H9 (cell line): ENCODE measurements at regions not wholly inside any gene's neighbourhood (a gene's known extent, or its start where the extent isn't known, plus 50 kb on each side); places are given as distances from the start of the nearest gene placed in this dataset.

Source experiments
- DNase-seq: peaks from one replicate; pipeline ENCODE4 v3.0.0-alpha.2; 2017
- H2AFZ ChIP-seq: one replicate; pipeline ENCODE4 v1.6.1; 2013; ENCODE audit warnings: mild to moderate bottlenecking, low read length, control low read depth, moderate library complexity
- H2AK5ac ChIP-seq: 2 replicates; pipeline ENCODE4 v1.6.1; 2013; ENCODE audit warnings: low read length, control low read depth, mixed read lengths; ENCODE audit not compliant: insufficient read length
- H2BK120ac ChIP-seq: one replicate; pipeline ENCODE4 v1.6.1; 2013; ENCODE audit warnings: low read depth, mild to moderate bottlenecking, low read length, control low read depth, inconsistent platforms; ENCODE audit not compliant: poor library complexity, severe bottlenecking
- H2BK12ac ChIP-seq: 2 replicates; pipeline ENCODE4 v1.6.1; 2013; ENCODE audit warnings: low read length, control low read depth, mixed read lengths, low read depth; ENCODE audit not compliant: insufficient read length
- H2BK15ac ChIP-seq: 2 replicates; pipeline ENCODE4 v1.6.1; 2013; ENCODE audit warnings: low read depth, low read length, control low read depth
- H2BK20ac ChIP-seq: one replicate; pipeline ENCODE4 v1.6.1; 2013; ENCODE audit warnings: low read depth, mild to moderate bottlenecking, low read length, control low read depth, inconsistent platforms; ENCODE audit not compliant: poor library complexity, severe bottlenecking
- H2BK5ac ChIP-seq: 2 replicates; pipeline ENCODE4 v1.6.1; 2013; ENCODE audit warnings: low read length, control low read depth, mixed read lengths; ENCODE audit not compliant: insufficient read length
- H3K14ac ChIP-seq: 2 replicates; pipeline ENCODE4 v1.6.1; 2013; ENCODE audit warnings: low read length, control low read depth; ENCODE audit not compliant: insufficient read depth
- H3K18ac ChIP-seq: 2 replicates; pipeline ENCODE4 v1.6.1; 2013; ENCODE audit warnings: low read depth, mild to moderate bottlenecking, mixed read lengths, low read length, control low read depth; ENCODE audit not compliant: insufficient read length
- H3K23ac ChIP-seq: 2 replicates; pipeline ENCODE4 v1.6.1; 2013; ENCODE audit warnings: low read length, control low read depth, mixed read lengths, low read depth; ENCODE audit not compliant: insufficient read length
- H3K23me2 ChIP-seq: 2 replicates; pipeline ENCODE4 v1.6.1; 2013; ENCODE audit warnings: low read depth, mild to moderate bottlenecking, mixed read lengths, low read length, control low read depth; ENCODE audit not compliant: insufficient read length, poor library complexity, severe bottlenecking
- H3K27ac ChIP-seq: 2 replicates; pipeline ENCODE4 v1.5.1; 2013; ENCODE audit warnings: low read length, control low read depth, mixed read lengths, low read depth; ENCODE audit not compliant: insufficient read length
- H3K27me3 ChIP-seq: 2 replicates; pipeline ENCODE4 v1.6.1; 2013; ENCODE audit warnings: low read length, control low read depth, inconsistent platforms; ENCODE audit not compliant: insufficient read depth
- H3K4ac ChIP-seq: 2 replicates; pipeline ENCODE4 v1.6.1; 2013; ENCODE audit warnings: low read depth, mild to moderate bottlenecking, control low read depth, inconsistent platforms, low read length, moderate library complexity
- H3K4me1 ChIP-seq: 2 replicates; pipeline ENCODE4 v1.6.1; 2013; ENCODE audit warnings: low read length, control low read depth, inconsistent platforms; ENCODE audit not compliant: insufficient read depth
- H3K4me2 ChIP-seq: 2 replicates; pipeline ENCODE4 v1.6.1; 2013; ENCODE audit warnings: low read length, control low read depth, mixed read lengths; ENCODE audit not compliant: insufficient read length, insufficient read depth
- H3K56ac ChIP-seq: 2 replicates; pipeline ENCODE4 v1.6.1; 2013; ENCODE audit warnings: low read depth, mild to moderate bottlenecking, mixed read lengths, low read length, control low read depth; ENCODE audit not compliant: insufficient read length
- H3K79me1 ChIP-seq: 2 replicates; pipeline ENCODE4 v1.6.1; 2013; ENCODE audit warnings: low read depth, mild to moderate bottlenecking, moderate library complexity, low read length, control low read depth, inconsistent platforms; ENCODE audit not compliant: insufficient read depth, poor library complexity, severe bottlenecking
- H3K79me2 ChIP-seq: 2 replicates; pipeline ENCODE4 v1.6.1; 2013; ENCODE audit warnings: low read length, control low read depth, inconsistent platforms; ENCODE audit not compliant: insufficient read depth
- H3K9ac ChIP-seq: 2 replicates; pipeline ENCODE4 v1.6.1; 2013; ENCODE audit warnings: low read length, control low read depth, mixed read lengths; ENCODE audit not compliant: insufficient read length; ENCODE audit errors: extremely low read depth
- H3K9me3 ChIP-seq: one replicate; pipeline ENCODE4 v1.6.1; 2013; ENCODE audit warnings: low read depth, low read length, inconsistent platforms; ENCODE audit not compliant: control insufficient read depth
- H3T11ph ChIP-seq: one replicate; pipeline ENCODE4 v1.6.1; 2013; ENCODE audit warnings: mild to moderate bottlenecking, low read length, control low read depth, inconsistent platforms
- H4K20me1 ChIP-seq: one replicate; pipeline ENCODE4 v1.6.1; 2013; ENCODE audit not compliant: control insufficient read depth, insufficient read length, insufficient read depth
- H4K5ac ChIP-seq: 2 replicates; pipeline ENCODE4 v1.6.1; 2013; ENCODE audit warnings: low read depth, mild to moderate bottlenecking, mixed read lengths, low read length, control low read depth; ENCODE audit not compliant: insufficient read length
- H4K8ac ChIP-seq: replicated peaks from 2 replicates; pipeline ENCODE4 v1.6.1; 2013; ENCODE audit warnings: low read length, control low read depth, mixed read lengths, low read depth; ENCODE audit not compliant: insufficient read length
- H4K91ac ChIP-seq: 2 replicates; pipeline ENCODE4 v1.6.1; 2013; ENCODE audit warnings: low read depth, mild to moderate bottlenecking, moderate library complexity, mixed read lengths, low read length, control low read depth; ENCODE audit not compliant: insufficient read length
- H3K27ac Mint-ChIP-seq, 3 experiments: 2 replicates in 2 of 3; 3 replicates in 1 of 3; pipeline ENCODE4 v1.8.0; 2020 to 2021; ENCODE audit warnings: mixed read lengths in 3 of 3, mild to moderate bottlenecking in 1 of 3, moderate library complexity in 1 of 3
- H3K27me3 Mint-ChIP-seq: 2 replicates; pipeline ENCODE4 v1.8.0; 2021; ENCODE audit warnings: low read depth, mild to moderate bottlenecking, moderate library complexity, mixed read lengths
- H3K36me3 Mint-ChIP-seq, 3 experiments: 2 replicates in 2 of 3; 3 replicates in 1 of 3; pipeline ENCODE4 v1.8.0; 2020 to 2021; ENCODE audit warnings: low read depth in 3 of 3, mixed read lengths in 3 of 3; ENCODE audit not compliant: insufficient read depth in 1 of 3
- H3K4me1 Mint-ChIP-seq, 2 experiments: 2 replicates each; pipeline ENCODE4 v1.8.0; 2020; ENCODE audit warnings: mixed read lengths in 2 of 2
- H3K4me3 Mint-ChIP-seq, 2 experiments: 2 replicates in 1 of 2; 3 replicates in 1 of 2; pipeline ENCODE4 v1.8.0; 2020 to 2021; ENCODE audit warnings: mild to moderate bottlenecking in 2 of 2, mixed read lengths in 2 of 2, moderate library complexity in 1 of 2
- H3K9me3 Mint-ChIP-seq, 2 experiments: 2 replicates in 1 of 2; 3 replicates in 1 of 2; pipeline ENCODE4 v1.8.0; 2020; ENCODE audit warnings: mild to moderate bottlenecking in 2 of 2, mixed read lengths in 2 of 2, moderate library complexity in 1 of 2
- WGBS: extraction: QIAGEN DNeasy Blood & Tissue Kit; methylation state at CpG from one replicate; pipeline ENCODE4 v1.1.7; 2013; ENCODE audit warnings: missing lambda C conversion rate, low lambda C conversion rate, mixed read lengths; ENCODE audit not compliant: insufficient read length; ENCODE audit errors: extremely low coverage; 5-methylcytosine and 5-hydroxymethylcytosine counted together
- TF ChIP-seq, protein P1 (sequence below): fragments of 200-600 bp; sonication (generic); conservative IDR thresholded peaks from 3 replicates; pipeline ENCODE4 v1.8.0; 2021; ENCODE audit warnings: antibody characterized with exemption, mild to moderate bottlenecking

DNA sequence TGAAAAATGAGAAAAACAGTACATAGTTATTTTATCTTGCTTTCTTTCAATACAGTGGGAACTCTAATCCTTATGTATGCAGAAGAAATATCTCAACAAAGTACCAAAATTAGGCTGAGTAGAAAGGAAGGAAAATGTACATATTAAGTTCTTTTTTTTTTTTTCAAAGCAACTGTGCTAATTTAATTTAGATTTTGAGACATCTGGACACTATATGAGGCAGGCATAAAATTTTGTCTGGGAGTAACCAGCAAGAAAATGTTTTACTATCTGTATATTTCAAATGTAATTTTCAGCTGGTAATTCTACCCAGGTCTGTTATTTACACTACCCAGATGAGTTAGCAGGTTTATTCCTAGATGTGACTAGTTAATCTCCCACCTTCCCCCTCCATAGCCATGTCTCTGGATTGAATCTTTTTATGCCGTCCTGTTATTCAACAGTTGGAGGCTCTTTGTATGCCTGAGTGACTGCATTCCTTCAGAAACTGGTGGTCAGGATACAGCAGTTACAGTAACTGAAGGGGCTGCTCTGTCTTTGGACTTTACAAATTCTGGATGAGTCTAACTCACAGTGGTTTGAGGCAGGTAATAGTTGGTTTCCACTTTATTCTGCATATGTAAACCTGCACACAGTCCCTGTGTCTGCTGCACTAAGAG lies 633.6 kb downstream of the PCDH18 start:
- Histone ChIP-seq H3K9me3 (no peaks in the 10 kb centered on the region), H3K18ac (no peak overlapping the region), H2BK20ac (no peak overlapping the region), H2BK5ac (no peak overlapping the region), H3K79me2 (no peaks in the 10 kb centered on the region), H2AFZ (no peak overlapping the region), H3K56ac (no peak overlapping the region), H2BK15ac (no peak overlapping the region), H2BK120ac (no peak overlapping the region), H4K5ac (no peak overlapping the region), H3K27ac (no peak overlapping the region), H4K20me1 (no peaks in the 10 kb centered on the region), H3K4me2 (no peak overlapping the region), H3K27me3 (no peaks in the 10 kb centered on the region), H4K91ac (no peak overlapping the region), H3K4me1 (no peaks in the 10 kb centered on the region; the same call in 1 of the 2 replicates), H3T11ph (no peak overlapping the region), H3K79me1 (no peaks in the 10 kb centered on the region), H3K23ac (no peak overlapping the region), H3K14ac (no peak overlapping the region), H3K4ac (no peak overlapping the region), H3K9ac (no peak overlapping the region), H2BK12ac (no peak overlapping the region), H4K8ac (no peak overlapping the region), H3K23me2 (no peaks in the 10 kb centered on the region), H2AK5ac (no peak overlapping the region)
- Mint-ChIP-seq H3K9me3 (peaks cover 0 to 3% of the 10 kb centered on the region in 2 experiments; a peak in 1 of 5 replicates), H3K4me3 (no peak overlapping the region), H3K36me3 (peaks cover 0 to 5% (median 0%) of the 10 kb centered on the region in 3 experiments; a peak in 2 of 7 replicates), H3K27me3 (no peaks in the 10 kb centered on the region), H3K27ac (no peak overlapping the region), H3K4me1 (peaks cover 18 to 19% of the 10 kb centered on the region in 2 experiments)
- TF ChIP-seq, protein P1, sequence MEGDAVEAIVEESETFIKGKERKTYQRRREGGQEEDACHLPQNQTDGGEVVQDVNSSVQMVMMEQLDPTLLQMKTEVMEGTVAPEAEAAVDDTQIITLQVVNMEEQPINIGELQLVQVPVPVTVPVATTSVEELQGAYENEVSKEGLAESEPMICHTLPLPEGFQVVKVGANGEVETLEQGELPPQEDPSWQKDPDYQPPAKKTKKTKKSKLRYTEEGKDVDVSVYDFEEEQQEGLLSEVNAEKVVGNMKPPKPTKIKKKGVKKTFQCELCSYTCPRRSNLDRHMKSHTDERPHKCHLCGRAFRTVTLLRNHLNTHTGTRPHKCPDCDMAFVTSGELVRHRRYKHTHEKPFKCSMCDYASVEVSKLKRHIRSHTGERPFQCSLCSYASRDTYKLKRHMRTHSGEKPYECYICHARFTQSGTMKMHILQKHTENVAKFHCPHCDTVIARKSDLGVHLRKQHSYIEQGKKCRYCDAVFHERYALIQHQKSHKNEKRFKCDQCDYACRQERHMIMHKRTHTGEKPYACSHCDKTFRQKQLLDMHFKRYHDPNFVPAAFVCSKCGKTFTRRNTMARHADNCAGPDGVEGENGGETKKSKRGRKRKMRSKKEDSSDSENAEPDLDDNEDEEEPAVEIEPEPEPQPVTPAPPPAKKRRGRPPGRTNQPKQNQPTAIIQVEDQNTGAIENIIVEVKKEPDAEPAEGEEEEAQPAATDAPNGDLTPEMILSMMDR, result no peak
- no CpG with 5 or more reads among the region's 1 CpG for WGBS
- DNase-seq, result no peak
